Left ventricle myocardium inferior (tissue), 1 donor: ENCODE measurements at regions not wholly inside any gene's neighbourhood (a gene's known extent, or its start where the extent isn't known, plus 50 kb on each side); places are given as distances from the start of the nearest gene placed in this dataset.
"Not testable (repeated sequence)": the region's sequence is repeated elsewhere in the genome, so short reads cannot be mapped to it uniquely, and the experiment has no call there.

Experiments
- DNase-seq: peaks from one replicate; pipeline ENCODE4 v3.0.0-alpha.2; 2020
- H3K27ac ChIP-seq: fragments of 200-600 bp; replicated peaks from 2 replicates; pipeline ENCODE4 v1.8.0; 2021
- H3K27me3 ChIP-seq: fragments of 200-600 bp; 2 replicates; pipeline ENCODE4 v1.8.0; 2021; ENCODE audit warnings: low read depth
- H3K36me3 ChIP-seq: fragments of 200-600 bp; 2 replicates; pipeline ENCODE4 v1.8.0; 2021
- H3K4me1 ChIP-seq: fragments of 200-600 bp; 2 replicates; pipeline ENCODE4 v1.8.0; 2021
- H3K4me3 ChIP-seq: fragments of 200-600 bp; 2 replicates; pipeline ENCODE4 v1.8.0; 2021; ENCODE audit warnings: mild to moderate bottlenecking, moderate library complexity
- H3K9me3 ChIP-seq: fragments of 200-600 bp; replicated peaks from 2 replicates; pipeline ENCODE4 v1.8.0; 2021
- CTCF ChIP-seq: fragments of 200-600 bp; IDR thresholded peaks from 2 replicates; pipeline ENCODE4 v1.8.0; 2021; ENCODE audit warnings: antibody characterized with exemption, mild to moderate bottlenecking, borderline replicate concordance
- intact Hi-C: fragments of 100-400 bp; cut with micrococcal nuclease; formaldehyde crosslinking; loops from one replicate; pipeline ENCODE4 v1.11.0; 2022
- donor health status: DM: no; HTN: yes; CAD: no; lungs with severe emphysema.

- no peaks in the 10 kb centered on the region for H3K36me3 ChIP-seq
- no peak overlapping the region for H3K27ac ChIP-seq
- no peak for TF ChIP-seq CTCF
- H3K9me3 ChIP-seq, result no peaks in the 10 kb centered on the region
- no peaks in the 10 kb centered on the region for H3K4me1 ChIP-seq
- H3K27me3 ChIP-seq, result peaks cover 11% of the 10 kb centered on the region
- no peak for DNase-seq
- no peak overlapping the region for H3K4me3 ChIP-seq
- intact Hi-C loops, result no loop called here
Observed at GRCh38 chr15:98342911-98343310, 305.4 kb upstream of the IGF1R start.

GRCh38 chr15:98344591-98344990 lies 303.7 kb upstream of the IGF1R start:
- intact Hi-C loops, result no loop called here

GRCh38 chr15:98347001-98347400 lies 301.3 kb upstream of the IGF1R start:
- no peak for DNase-seq

More at GRCh38 chr15:98344591-98344990, 303.7 kb upstream of the IGF1R start:
- Histone ChIP-seq H3K27me3 (peaks cover 22% of the 10 kb centered on the region), H3K4me3 (no peak overlapping the region), H3K4me1 (no peaks in the 10 kb centered on the region), H3K27ac (no peak overlapping the region), H3K9me3 (no peaks in the 10 kb centered on the region), H3K36me3 (no peaks in the 10 kb centered on the region)
- DNase-seq, result no peak
- no peak for TF ChIP-seq CTCF

GRCh38 chr15:98347866-98348265 lies 300.5 kb upstream of the IGF1R start:
- intact Hi-C loops, result no loop called here
- Histone ChIP-seq H3K9me3 (no peaks in the 10 kb centered on the region), H3K4me1 (no peaks in the 10 kb centered on the region), H3K4me3 (no peak overlapping the region), H3K27ac (no peak overlapping the region), H3K27me3 (peaks cover 33% of the 10 kb centered on the region), H3K36me3 (no peaks in the 10 kb centered on the region)
- TF ChIP-seq CTCF, result no peak
- no peak for DNase-seq

More at GRCh38 chr15:98347001-98347400, 301.3 kb upstream of the IGF1R start:
- Histone ChIP-seq H3K4me1 (no peaks in the 10 kb centered on the region), H3K27ac (no peak overlapping the region), H3K9me3 (no peaks in the 10 kb centered on the region), H3K36me3 (no peaks in the 10 kb centered on the region), H3K4me3 (no peak overlapping the region), H3K27me3 (peaks cover 32% of the 10 kb centered on the region)
- no peak for TF ChIP-seq CTCF
- intact Hi-C loops, result no loop called here

GRCh38 chr15:98350276-98350675 lies 298.1 kb upstream of the IGF1R start:
- H3K27ac ChIP-seq, result no peak overlapping the region
- no peaks in the 10 kb centered on the region for H3K9me3 ChIP-seq
- no peaks in the 10 kb centered on the region for H3K36me3 ChIP-seq
- no peak for TF ChIP-seq CTCF
- no peak for DNase-seq
- peaks cover 38% of the 10 kb centered on the region for H3K27me3 ChIP-seq
- intact Hi-C loops, result no loop called here
- no peak overlapping the region for H3K4me3 ChIP-seq
- H3K4me1 ChIP-seq, result no peaks in the 10 kb centered on the region

GRCh38 chr15:98358274-98358673 lies 290.1 kb upstream of the IGF1R start:
- intact Hi-C loops, DNase-seq, H3K27me3 ChIP-seq, H3K27ac ChIP-seq, H3K4me3 ChIP-seq, H3K36me3 ChIP-seq, H3K9me3 ChIP-seq, H3K4me1 ChIP-seq: not testable (repeated sequence)
